ENCODE measurements at regions not wholly inside any gene's neighbourhood (a gene's known extent, or its start where the extent isn't known, plus 50 kb on each side); places are given as distances from the start of the nearest gene placed in this dataset.

DNA sequence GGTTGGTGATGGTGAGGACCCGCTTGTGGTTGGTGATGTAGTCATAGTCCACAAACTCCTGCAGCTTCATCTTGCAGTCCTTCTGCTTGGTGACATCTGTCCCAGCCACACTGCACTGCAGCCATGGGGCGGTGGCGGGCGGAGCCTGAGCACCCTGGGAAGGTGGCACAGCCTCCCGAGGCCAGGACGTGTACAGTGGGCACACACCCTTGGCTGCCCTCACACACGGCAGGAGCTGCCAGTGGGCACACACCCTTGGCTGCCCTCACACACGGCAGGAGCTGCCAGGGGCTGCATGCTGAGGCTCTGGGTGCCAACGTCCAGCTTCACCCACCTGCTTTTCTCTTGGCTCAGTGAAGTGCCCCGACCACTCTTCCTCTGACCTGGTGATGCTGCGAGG lies 128.7 kb downstream of the TUBA3C start:
- TF ChIP-seq CTCF (conservative IDR thresholded peaks at IDR 0.05; ENCODE audit: low read length) (no peak), EZH2phosphoT487 (IDR thresholded peaks at IDR 0.05; ENCODE audit: borderline replicate concordance, low read depth, low read length) (no peak)

Data from OCI-LY7 (cell line).